ENCODE measurements at regions not wholly inside any gene's neighbourhood (a gene's known extent, or its start where the extent isn't known, plus 50 kb on each side); places are given as distances from the start of the nearest gene placed in this dataset.

DNA sequence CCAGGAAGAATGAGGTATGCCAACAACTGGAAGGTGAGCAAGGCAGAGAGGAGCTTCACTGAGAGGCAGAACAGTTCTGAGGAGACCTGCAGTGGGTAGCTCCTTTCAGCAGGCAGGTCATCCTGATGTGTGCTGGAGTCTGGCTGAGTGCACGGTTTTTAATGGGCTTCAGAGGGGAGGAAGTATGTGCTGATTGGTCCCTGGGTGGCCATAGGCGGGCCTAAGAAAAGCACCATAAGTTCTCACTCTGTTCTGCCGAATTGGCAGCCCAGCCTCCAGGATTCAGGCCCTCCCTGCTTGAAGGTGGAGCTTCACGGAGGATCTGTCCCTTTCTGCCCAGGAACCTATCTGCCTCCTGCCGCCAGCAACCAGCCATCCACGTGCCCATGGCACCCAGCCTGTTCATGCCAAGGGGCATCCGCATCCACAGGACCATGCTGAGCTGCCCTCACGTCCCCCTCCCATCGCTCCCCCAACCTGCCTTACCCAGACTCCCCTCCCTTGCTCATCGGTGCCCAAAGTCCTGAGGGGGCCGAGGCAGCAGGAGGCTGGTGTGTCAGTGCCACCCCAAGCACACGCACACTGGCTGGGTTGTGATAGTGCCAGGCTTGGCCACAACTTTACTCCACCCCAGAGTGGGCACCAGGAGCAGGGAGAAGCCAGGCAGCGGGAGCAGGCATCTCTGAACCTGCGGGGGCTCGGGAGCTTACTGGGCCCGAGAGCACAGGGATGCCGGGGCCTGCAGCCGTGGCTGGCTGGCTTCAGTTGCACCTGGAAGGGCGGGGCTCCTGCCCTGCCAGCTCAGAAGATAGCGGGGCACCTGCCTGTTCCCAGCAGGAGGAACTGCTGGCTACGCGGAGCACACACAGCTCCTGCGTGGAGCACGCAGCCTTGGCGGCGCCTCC lies 608.4 kb upstream of the FOXG1 start:
- TF ChIP-seq POLR2A (IDR thresholded peaks at IDR 0.05), result no peak
- TF ChIP-seq, protein P1, sequence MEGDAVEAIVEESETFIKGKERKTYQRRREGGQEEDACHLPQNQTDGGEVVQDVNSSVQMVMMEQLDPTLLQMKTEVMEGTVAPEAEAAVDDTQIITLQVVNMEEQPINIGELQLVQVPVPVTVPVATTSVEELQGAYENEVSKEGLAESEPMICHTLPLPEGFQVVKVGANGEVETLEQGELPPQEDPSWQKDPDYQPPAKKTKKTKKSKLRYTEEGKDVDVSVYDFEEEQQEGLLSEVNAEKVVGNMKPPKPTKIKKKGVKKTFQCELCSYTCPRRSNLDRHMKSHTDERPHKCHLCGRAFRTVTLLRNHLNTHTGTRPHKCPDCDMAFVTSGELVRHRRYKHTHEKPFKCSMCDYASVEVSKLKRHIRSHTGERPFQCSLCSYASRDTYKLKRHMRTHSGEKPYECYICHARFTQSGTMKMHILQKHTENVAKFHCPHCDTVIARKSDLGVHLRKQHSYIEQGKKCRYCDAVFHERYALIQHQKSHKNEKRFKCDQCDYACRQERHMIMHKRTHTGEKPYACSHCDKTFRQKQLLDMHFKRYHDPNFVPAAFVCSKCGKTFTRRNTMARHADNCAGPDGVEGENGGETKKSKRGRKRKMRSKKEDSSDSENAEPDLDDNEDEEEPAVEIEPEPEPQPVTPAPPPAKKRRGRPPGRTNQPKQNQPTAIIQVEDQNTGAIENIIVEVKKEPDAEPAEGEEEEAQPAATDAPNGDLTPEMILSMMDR (IDR thresholded peaks at IDR 0.05), result no peak

All from thyroid gland (tissue), 4 donors.